ENCODE measurements at regions not wholly inside any gene's neighbourhood (a gene's known extent, or its start where the extent isn't known, plus 50 kb on each side); places are given as distances from the start of the nearest gene placed in this dataset.

DNA sequence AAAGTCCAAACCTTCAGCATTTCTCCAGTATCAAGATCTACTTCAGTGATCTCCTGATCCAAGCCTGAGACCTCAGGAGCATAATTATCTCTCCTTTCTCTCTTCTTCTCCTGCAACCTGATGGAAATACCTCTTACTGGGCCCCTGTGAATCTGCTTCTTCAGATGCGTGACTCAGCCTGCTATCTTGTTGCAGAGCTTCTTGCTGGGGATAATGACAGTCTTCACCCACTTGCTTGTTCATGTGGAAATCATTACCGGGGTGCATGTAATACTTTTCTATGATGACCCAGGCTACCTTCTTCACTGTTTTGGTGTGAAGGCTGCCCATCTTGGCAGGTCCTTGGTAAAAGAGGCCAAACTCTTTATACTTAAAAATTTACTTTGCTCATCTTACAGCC, 140.0 kb upstream of the POU2AF2 start:
- TF ChIP-seq, protein P1, sequence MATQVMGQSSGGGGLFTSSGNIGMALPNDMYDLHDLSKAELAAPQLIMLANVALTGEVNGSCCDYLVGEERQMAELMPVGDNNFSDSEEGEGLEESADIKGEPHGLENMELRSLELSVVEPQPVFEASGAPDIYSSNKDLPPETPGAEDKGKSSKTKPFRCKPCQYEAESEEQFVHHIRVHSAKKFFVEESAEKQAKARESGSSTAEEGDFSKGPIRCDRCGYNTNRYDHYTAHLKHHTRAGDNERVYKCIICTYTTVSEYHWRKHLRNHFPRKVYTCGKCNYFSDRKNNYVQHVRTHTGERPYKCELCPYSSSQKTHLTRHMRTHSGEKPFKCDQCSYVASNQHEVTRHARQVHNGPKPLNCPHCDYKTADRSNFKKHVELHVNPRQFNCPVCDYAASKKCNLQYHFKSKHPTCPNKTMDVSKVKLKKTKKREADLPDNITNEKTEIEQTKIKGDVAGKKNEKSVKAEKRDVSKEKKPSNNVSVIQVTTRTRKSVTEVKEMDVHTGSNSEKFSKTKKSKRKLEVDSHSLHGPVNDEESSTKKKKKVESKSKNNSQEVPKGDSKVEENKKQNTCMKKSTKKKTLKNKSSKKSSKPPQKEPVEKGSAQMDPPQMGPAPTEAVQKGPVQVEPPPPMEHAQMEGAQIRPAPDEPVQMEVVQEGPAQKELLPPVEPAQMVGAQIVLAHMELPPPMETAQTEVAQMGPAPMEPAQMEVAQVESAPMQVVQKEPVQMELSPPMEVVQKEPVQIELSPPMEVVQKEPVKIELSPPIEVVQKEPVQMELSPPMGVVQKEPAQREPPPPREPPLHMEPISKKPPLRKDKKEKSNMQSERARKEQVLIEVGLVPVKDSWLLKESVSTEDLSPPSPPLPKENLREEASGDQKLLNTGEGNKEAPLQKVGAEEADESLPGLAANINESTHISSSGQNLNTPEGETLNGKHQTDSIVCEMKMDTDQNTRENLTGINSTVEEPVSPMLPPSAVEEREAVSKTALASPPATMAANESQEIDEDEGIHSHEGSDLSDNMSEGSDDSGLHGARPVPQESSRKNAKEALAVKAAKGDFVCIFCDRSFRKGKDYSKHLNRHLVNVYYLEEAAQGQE (IDR thresholded peaks at IDR 0.05; ENCODE audit: low read depth, low read length), result no peak
- TF ChIP-seq POLR2A (IDR thresholded peaks at IDR 0.05; ENCODE audit: low read depth, low read length) (no peak), RFX5 (IDR thresholded peaks at IDR 0.05; ENCODE audit: low read depth, low read length) (no peak), TARDBP (IDR thresholded peaks at IDR 0.05; ENCODE audit: borderline replicate concordance) (no peak), IRF4 (IDR thresholded peaks at IDR 0.05; ENCODE audit: low read depth, low read length) (no peak), TAF1 (IDR thresholded peaks at IDR 0.05; ENCODE audit: borderline replicate concordance, low read depth, low read length) (no peak), YY1 (IDR thresholded peaks at IDR 0.05; ENCODE audit: low read depth, low read length) (no peak), CEBPZ (IDR thresholded peaks at IDR 0.05; ENCODE audit: low read depth, low read length) (no peak), NRF1 (conservative IDR thresholded peaks at IDR 0.05; ENCODE audit: low read depth, low read length) (no peak), SMAD5 (IDR thresholded peaks at IDR 0.05; ENCODE audit: low read depth) (no peak)

Measured in GM12878 (cell line).